Thymus (tissue), 11 donors: ENCODE measurements at regions not wholly inside any gene's neighbourhood (a gene's known extent, or its start where the extent isn't known, plus 50 kb on each side); places are given as distances from the start of the nearest gene placed in this dataset.

Experiments used
- DNase-seq, 9 donors: peaks; one replicate each; pipeline ENCODE4 v3.0.0-alpha.2; 2013; ENCODE audit warnings: low spot score in 9 of 9, low read depth in 6 of 9, missing footprints in 1 of 9
- H3K27ac ChIP-seq, 2 donors: one replicate each; pipeline ENCODE4 v1.5.1; 2013; ENCODE audit warnings: control low read depth in 1 of 2, low read depth in 1 of 2, low read length in 1 of 2, mild to moderate bottlenecking in 1 of 2, moderate library complexity in 1 of 2
- H3K27me3 ChIP-seq, 2 donors: one replicate each; pipeline ENCODE4 v1.5.1; 2013; ENCODE audit warnings: low read length in 1 of 2; ENCODE audit not compliant: control insufficient read depth in 2 of 2, insufficient read depth in 1 of 2
- H3K36me3 ChIP-seq, 2 donors: one replicate each; pipeline ENCODE4 v1.5.1; 2013; ENCODE audit warnings: low read length in 1 of 2, mild to moderate bottlenecking in 1 of 2, moderate library complexity in 1 of 2; ENCODE audit not compliant: control insufficient read depth in 2 of 2, insufficient read depth in 2 of 2
- H3K4me1 ChIP-seq, 2 donors: one replicate each; pipeline ENCODE4 v1.5.1; 2013; ENCODE audit warnings: low read length in 2 of 2; ENCODE audit not compliant: control insufficient read depth in 2 of 2, insufficient read depth in 2 of 2
- H3K4me3 ChIP-seq, 2 donors: one replicate each; pipeline ENCODE4 v1.5.1; 2013; ENCODE audit warnings: low read length in 2 of 2, control low read depth in 1 of 2, mild to moderate bottlenecking in 1 of 2
- H3K9me3 ChIP-seq, 2 donors: one replicate each; pipeline ENCODE4 v1.5.1; 2013; ENCODE audit warnings: low read length in 1 of 2, mild to moderate bottlenecking in 1 of 2; ENCODE audit not compliant: control insufficient read depth in 2 of 2, insufficient read depth in 1 of 2
- WGBS: extraction: QIAGEN DNeasy Blood & Tissue Kit; methylation state at CpG from one replicate; pipeline ENCODE4 v1.1.7; 2013; 5-methylcytosine and 5-hydroxymethylcytosine counted together
- donor health status: healthy.

- 80% methylated on average over 5 of the region's 5 CpGs for WGBS
- peaks cover 0 to 15% of the 10 kb centered on the region in 2 donors for H3K4me1 ChIP-seq
Measured at GRCh38 chr5:138661991-138662434, 86.8 kb upstream of the HSPA9 start.

GRCh38 chr5:138661291-138661960 is 86.2 kb upstream of the HSPA9 start:
- Histone ChIP-seq H3K36me3 (no peaks in the 10 kb centered on the region), H3K4me1 (peaks cover 0 to 15% of the 10 kb centered on the region in 2 donors), H3K27me3 (peaks cover 40 to 99% of the 10 kb centered on the region in 2 donors), H3K4me3 (no peak overlapping the region), H3K27ac (no peak overlapping the region), H3K9me3 (peaks cover 0 to 7% of the 10 kb centered on the region in 2 donors)
- WGBS = 84% methylated on average over 19 of the region's 19 CpGs
- no peak for DNase-seq

More at GRCh38 chr5:138661991-138662434, 86.8 kb upstream of the HSPA9 start:
- Histone ChIP-seq H3K4me3 (no peak overlapping the region), H3K9me3 (peaks cover 0 to 7% of the 10 kb centered on the region in 2 donors), H3K27ac (no peak overlapping the region), H3K36me3 (no peaks in the 10 kb centered on the region), H3K27me3 (peaks cover 35 to 99% of the 10 kb centered on the region in 2 donors)
- no peak for DNase-seq

GRCh38 chr5:138660051-138660572 is 84.9 kb upstream of the HSPA9 start:
- DNase-seq = no peak
- H3K4me1 ChIP-seq = peaks cover 0 to 15% of the 10 kb centered on the region in 2 donors
- H3K36me3 ChIP-seq = no peaks in the 10 kb centered on the region
- no peak overlapping the region for H3K27ac ChIP-seq
- H3K4me3 ChIP-seq = no peak overlapping the region
- WGBS = 80% methylated on average over 4 of the region's 4 CpGs
- peaks cover 48 to 99% of the 10 kb centered on the region in 2 donors for H3K27me3 ChIP-seq
- H3K9me3 ChIP-seq = peaks cover 0 to 7% of the 10 kb centered on the region in 2 donors

- no peak for DNase-seq
- 92% methylated on average over 3 of the region's 3 CpGs for WGBS
Measured at GRCh38 chr5:138659561-138659960, 84.4 kb upstream of the HSPA9 start.

GRCh38 chr5:138659121-138659520 is 83.9 kb upstream of the HSPA9 start:
- Histone ChIP-seq H3K27me3 (peaks cover 48 to 94% of the 10 kb centered on the region in 2 donors), H3K4me1 (peaks cover 5 to 24% of the 10 kb centered on the region in 2 donors), H3K4me3 (no peak overlapping the region), H3K27ac (no peak overlapping the region), H3K9me3 (peaks cover 0 to 9% of the 10 kb centered on the region in 2 donors), H3K36me3 (no peaks in the 10 kb centered on the region)
- WGBS = 96% methylated on average over 3 of the region's 3 CpGs
- no peak for DNase-seq

More at GRCh38 chr5:138659561-138659960, 84.4 kb upstream of the HSPA9 start:
- H3K27ac ChIP-seq = no peak overlapping the region
- peaks cover 0 to 7% of the 10 kb centered on the region in 2 donors for H3K9me3 ChIP-seq
- peaks cover 48 to 98% of the 10 kb centered on the region in 2 donors for H3K27me3 ChIP-seq
- H3K4me3 ChIP-seq = no peak overlapping the region
- peaks cover 3 to 19% of the 10 kb centered on the region in 2 donors for H3K4me1 ChIP-seq
- no peaks in the 10 kb centered on the region for H3K36me3 ChIP-seq

- no peak for DNase-seq
- Histone ChIP-seq H3K9me3 (peaks cover 0 to 12% of the 10 kb centered on the region in 2 donors), H3K4me3 (no peak overlapping the region), H3K4me1 (peaks cover 7 to 27% of the 10 kb centered on the region in 2 donors), H3K27ac (no peak overlapping the region), H3K27me3 (peaks cover 48 to 93% of the 10 kb centered on the region in 2 donors), H3K36me3 (no peaks in the 10 kb centered on the region)
- WGBS = 87% methylated on average over 6 of the region's 6 CpGs
Measured at GRCh38 chr5:138658676-138659075, 83.5 kb upstream of the HSPA9 start.

- peaks cover 55 to 93% of the 10 kb centered on the region in 2 donors for H3K27me3 ChIP-seq
- H3K36me3 ChIP-seq = no peaks in the 10 kb centered on the region
- WGBS = 92% methylated on average over 4 of the region's 4 CpGs
- no peak overlapping the region for H3K27ac ChIP-seq
- H3K9me3 ChIP-seq = peaks cover 0 to 9% of the 10 kb centered on the region in 2 donors
- no peak for DNase-seq
- no peak overlapping the region for H3K4me3 ChIP-seq
- H3K4me1 ChIP-seq = peaks cover 7 to 16% of the 10 kb centered on the region in 2 donors
Measured at GRCh38 chr5:138657360-138657759, 82.2 kb upstream of the HSPA9 start.

- H3K36me3 ChIP-seq = no peaks in the 10 kb centered on the region
- peaks cover 0 to 9% of the 10 kb centered on the region in 2 donors for H3K9me3 ChIP-seq
- H3K27me3 ChIP-seq = peaks cover 55 to 93% of the 10 kb centered on the region in 2 donors
- WGBS = 87% methylated on average over 4 of the region's 4 CpGs
- H3K4me3 ChIP-seq = no peak overlapping the region
- H3K27ac ChIP-seq = no peak overlapping the region
- no peak for DNase-seq
- H3K4me1 ChIP-seq = peaks cover 7 to 16% of the 10 kb centered on the region in 2 donors
Measured at GRCh38 chr5:138656916-138657315, 81.7 kb upstream of the HSPA9 start.

GRCh38 chr5:138655530-138656190 is 80.5 kb upstream of the HSPA9 start:
- no peak for DNase-seq
- WGBS = 88% methylated on average over 6 of the region's 6 CpGs
- Histone ChIP-seq H3K4me3 (no peak overlapping the region), H3K36me3 (no peaks in the 10 kb centered on the region), H3K27me3 (peaks cover 64 to 93% of the 10 kb centered on the region in 2 donors), H3K27ac (no peak overlapping the region), H3K9me3 (peaks cover 0 to 5% of the 10 kb centered on the region in 2 donors), H3K4me1 (peaks cover 7 to 16% of the 10 kb centered on the region in 2 donors)
